HG03469 (cell line): ENCODE measurements at regions not wholly inside any gene's neighbourhood (a gene's known extent, or its start where the extent isn't known, plus 50 kb on each side); places are given as distances from the start of the nearest gene placed in this dataset.
"Not testable (repeated sequence)": the region's sequence is repeated elsewhere in the genome, so short reads cannot be mapped to it uniquely, and the experiment has no call there.

Source experiments
- ATAC-seq: cut with Tn5 transposase; IDR thresholded peaks from one replicate; pipeline ENCODE4 v1.9.1; 2021; ENCODE audit warnings: mild to moderate bottlenecking, moderate library complexity, moderate number of reproducible peaks; ENCODE audit not compliant: unreplicated experiment

GRCh38 chr9:38170155-38170554, 101.1 kb upstream of the SHB start:
- ATAC-seq, result not testable (repeated sequence)

- no peak for ATAC-seq
Measured at GRCh38 chr9:38166501-38166900, 97.5 kb upstream of the SHB start.

GRCh38 chr9:38164659-38165221, 95.7 kb upstream of the SHB start:
- ATAC-seq, result no peak

GRCh38 chr9:38163518-38163917, 94.5 kb upstream of the SHB start:
- ATAC-seq, result no peak

DNA sequence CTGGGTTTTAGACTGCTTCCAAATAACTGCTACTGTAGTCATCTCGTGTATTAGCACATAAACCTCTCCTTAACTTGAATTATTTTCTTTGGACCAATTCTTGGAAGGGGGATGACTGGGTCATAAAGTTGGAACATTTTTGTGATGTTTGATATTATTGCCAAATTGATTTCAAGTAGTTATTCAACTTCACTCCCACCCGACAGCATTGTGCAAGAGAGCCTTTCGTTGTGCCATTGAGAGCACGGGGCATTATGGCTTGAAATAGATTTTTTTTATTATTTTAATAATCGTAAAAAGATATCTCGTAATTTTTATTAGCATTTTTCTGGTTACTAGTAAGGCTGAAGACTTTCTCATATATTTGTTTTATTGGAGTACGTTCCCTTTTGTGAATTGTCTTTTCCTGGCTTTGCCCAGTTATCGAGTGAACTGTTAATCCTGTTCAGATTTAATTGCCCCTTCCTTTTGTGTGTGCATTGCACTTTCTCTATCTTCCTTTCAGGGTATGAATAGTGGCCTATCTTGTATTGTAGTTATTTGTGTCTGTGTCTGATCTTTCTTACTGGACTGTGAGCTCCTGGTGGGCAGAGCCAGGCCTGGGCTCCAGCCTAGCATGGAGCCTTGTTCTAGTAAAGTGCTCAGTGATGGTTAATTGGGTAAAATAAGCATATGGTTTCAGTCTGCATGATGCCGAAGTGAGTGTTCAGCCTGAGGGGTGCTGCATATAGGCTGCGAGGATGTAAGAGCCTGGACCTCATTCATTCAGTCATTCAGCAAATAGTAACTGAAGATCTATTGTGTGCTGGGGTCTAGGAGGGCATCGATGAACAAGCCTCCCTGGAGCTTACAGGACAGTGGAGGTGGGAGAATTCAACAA, 93.5 kb upstream of the SHB start:
- ATAC-seq, result no peak

- ATAC-seq, result no peak
Measured at GRCh38 chr9:38160613-38161215, 91.7 kb upstream of the SHB start.

DNA sequence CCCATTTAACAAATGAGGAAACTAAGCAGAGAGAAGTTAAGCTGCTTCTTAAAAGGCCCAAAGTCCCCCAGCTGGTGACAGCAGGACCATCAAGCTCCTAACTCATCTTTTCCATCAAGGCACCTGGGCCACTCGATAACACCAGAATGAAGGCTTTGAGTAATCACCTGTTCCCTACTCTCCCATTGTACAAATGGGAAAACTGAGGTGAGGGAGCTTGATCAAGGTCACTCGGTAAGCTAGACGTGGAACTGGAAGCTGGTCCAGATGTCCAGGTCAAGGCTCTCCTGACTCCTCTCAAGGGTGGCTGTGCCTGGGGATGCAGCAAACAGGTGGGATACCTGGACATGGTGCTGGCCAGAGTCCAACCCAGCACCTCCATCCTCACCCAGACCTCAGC, 90.6 kb upstream of the SHB start:
- ATAC-seq, result no peak

DNA sequence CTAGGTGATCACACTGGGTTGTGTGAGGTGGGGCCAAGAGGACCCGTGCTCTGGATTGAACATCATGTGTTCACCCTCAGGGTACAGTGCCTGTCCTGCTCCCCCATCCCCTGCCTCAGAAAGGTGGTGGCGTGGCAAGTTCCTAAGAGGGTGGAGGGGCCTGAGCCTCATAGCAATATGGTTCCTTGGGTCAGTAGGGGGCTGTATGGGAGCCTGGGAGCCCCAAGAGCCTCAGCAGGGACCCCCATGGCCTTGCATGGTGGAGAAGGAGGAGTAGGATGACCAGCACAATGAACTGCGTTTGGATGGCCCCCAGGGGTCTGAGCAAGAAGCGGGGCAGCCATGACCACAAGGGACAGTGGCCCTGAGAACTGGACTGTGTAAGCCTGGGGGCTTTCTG, 89.6 kb upstream of the SHB start:
- no peak for ATAC-seq

DNA sequence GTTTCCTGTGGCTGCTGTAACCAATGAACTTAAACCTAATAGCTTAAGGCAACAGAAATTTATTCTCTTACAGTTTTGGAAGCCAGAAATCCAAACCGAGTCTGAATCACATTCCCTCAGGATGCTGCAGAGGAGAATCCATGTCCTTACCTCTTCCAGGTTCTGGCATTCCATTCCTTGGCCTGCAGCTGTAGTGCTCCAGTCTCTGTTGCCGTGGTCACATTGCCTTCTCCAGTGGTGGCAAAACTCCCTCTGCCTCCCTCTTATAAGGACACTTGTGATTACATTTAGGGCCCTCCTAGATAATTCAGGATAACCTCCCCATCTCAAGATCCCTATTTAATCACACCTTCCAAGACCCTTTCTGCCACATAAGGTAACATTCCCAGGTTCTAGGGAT, 88.7 kb upstream of the SHB start:
- no peak for ATAC-seq

DNA sequence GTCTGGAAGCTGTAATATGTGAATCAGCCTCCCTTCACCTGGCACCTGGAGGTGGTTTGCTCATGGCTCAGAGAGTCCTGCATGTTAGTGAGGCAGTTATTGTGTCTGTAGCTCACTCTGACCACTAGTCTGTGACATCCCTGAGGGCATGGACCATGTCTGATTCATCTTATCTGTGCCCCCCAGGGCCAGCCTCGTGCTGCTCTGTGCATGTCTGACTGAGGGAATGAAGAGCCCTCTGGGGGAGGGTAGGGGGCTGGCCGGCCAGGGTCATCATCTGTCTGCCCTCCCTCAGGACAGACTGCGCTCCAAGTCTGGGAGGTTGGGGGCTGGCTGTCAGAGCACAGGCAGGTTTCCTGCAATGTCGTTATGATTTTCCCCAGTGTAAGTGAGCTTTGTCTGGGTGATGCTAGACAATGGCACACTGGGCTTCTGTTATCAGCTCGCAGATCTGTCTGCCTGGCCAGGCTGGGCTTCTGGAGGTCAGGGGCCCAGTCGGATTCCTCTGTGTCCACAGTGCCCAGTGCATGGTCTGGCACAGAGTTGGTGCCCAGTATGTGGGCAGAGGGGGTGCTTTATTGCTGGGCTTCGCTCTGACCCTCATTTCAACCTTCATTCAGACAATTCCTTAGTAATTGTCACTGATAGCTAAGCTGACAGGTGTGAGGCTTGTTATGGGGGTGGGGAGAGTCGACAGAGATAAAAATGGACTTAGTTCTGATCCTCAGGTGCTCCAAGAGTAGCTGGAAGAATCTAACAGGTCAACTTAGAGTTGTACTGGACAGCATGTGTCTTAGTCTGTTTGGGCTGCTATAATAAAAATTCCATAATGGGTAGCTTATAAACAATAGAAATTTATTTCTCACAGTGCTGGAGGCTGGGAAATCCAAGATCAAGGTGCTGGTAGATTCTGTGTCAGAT, 85.7 kb upstream of the SHB start:
- no peak for ATAC-seq

- no peak for ATAC-seq
Measured at GRCh38 chr9:38153910-38154291, 84.9 kb upstream of the SHB start.

DNA sequence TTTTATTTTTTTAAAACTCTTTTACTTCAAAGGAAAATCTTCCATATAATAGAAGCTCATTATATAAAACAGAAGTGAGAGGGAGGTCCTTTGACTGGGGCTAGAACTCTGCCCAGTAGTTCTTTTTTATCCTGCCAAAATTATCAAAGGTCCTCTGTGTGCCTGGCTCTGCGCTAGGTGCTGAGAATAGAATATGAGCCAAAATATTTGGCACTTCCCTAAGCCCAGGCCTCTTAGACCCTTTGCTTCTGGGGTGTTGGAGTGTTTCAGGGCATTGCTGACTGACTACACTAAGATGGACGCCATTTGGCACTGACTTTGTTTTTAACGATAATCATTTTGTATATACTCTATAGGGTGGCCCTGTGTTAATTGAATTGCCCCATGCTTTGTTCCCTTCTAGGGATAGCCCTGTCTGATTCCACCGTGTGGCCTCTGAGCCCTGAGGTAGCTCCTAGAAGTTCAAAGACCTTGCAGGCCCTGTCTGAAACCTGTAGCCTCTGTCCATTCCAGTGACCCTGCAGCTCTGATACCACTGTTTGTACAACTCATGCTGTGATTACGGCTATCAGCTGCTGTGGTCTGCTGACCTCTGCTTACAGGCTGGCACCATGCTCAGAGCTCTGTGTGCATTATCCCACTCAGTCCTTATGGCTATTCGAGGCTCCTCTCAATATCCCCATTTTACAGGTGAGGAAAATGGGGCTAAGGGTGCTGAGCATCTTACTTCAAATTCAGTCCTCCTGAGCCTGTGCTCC, 84.3 kb upstream of the SHB start:
- ATAC-seq, result no peak

GRCh38 chr9:38149647-38150046, 80.6 kb upstream of the SHB start:
- no peak for ATAC-seq

GRCh38 chr9:38146844-38147243, 77.8 kb upstream of the SHB start:
- ATAC-seq, result no peak

- no peak for ATAC-seq
Measured at GRCh38 chr9:38145526-38146053, 76.6 kb upstream of the SHB start.

DNA sequence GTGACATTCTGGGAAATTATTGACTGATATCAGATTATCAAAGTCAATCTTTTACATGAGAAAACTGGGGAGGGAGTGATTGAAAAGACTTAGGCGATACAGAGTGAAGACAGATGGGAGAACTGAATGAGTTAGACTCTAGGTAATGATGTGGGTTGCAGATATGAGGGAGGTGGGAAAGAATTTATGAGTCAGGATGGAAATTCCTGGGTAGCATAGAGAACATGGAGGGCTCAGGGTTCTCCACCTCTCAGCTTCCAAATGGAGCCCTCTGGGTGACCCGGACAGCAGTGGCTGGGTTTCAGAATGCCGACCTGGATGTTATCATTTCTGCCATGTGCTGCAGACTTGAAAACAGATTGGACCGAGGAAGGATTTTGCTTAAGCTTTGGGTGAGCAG, 75.4 kb upstream of the SHB start:
- no peak for ATAC-seq

- ATAC-seq, result no peak
Measured at GRCh38 chr9:38141746-38142591, 72.9 kb upstream of the SHB start.

DNA sequence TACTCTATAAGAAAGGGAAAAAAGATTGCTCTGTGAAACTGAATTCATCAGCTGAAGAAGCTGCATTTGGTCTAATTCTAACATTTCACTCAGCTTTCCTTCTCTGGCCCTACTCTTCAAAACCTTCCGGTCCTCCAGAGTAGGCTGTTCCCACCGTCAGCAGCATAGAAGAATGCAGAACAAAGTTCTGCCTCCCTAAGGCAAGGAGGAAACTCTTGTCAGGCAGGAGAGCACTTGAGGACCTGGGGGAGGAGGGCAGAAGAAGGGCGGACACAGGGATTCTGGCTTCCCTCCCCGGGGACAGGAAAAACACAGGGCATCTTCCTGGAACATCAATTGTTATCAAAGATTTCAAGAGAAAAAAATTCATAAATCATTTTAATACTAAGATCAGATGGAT, 69.2 kb upstream of the SHB start:
- ATAC-seq, result no peak

- ATAC-seq, result no peak
Measured at GRCh38 chr9:38137342-38137741, 68.3 kb upstream of the SHB start.
